BE2C (cell line): ENCODE measurements at regions not wholly inside any gene's neighbourhood (a gene's known extent, or its start where the extent isn't known, plus 50 kb on each side); places are given as distances from the start of the nearest gene placed in this dataset.
A peak's percentile ranks its signal among the peaks of the same experiment; 100 is the strongest.

Experiments used
- DNase-seq: peaks from one replicate; pipeline ENCODE4 v3.0.0-alpha.2; 2020
- H3K27me3 ChIP-seq: fragments of 250-450 bp; sonication (Bioruptor Pico); 2 replicates; pipeline ENCODE4 v1.5.1; 2020; ENCODE audit warnings: mild to moderate bottlenecking
- H3K36me3 ChIP-seq: fragments of 250-450 bp; sonication (Bioruptor Pico); 2 replicates; pipeline ENCODE4 v1.5.1; 2020; ENCODE audit warnings: mild to moderate bottlenecking
- H3K4me1 ChIP-seq: fragments of 250-450 bp; sonication (Bioruptor Pico); 2 replicates; pipeline ENCODE4 v1.5.1; 2020
- H3K4me3 ChIP-seq: 2 replicates; pipeline ENCODE4 v1.5.1; 2011; ENCODE audit warnings: low read depth, low read length
- H3K9me3 ChIP-seq: fragments of 250-450 bp; sonication (Bioruptor Pico); 2 replicates; pipeline ENCODE4 v1.5.1; 2020
- TF ChIP-seq, protein P1 (sequence below): IDR thresholded peaks from 2 replicates; pipeline ENCODE4 v1.5.1; 2012; ENCODE audit warnings: mild to moderate bottlenecking, low read depth, low read length

DNA sequence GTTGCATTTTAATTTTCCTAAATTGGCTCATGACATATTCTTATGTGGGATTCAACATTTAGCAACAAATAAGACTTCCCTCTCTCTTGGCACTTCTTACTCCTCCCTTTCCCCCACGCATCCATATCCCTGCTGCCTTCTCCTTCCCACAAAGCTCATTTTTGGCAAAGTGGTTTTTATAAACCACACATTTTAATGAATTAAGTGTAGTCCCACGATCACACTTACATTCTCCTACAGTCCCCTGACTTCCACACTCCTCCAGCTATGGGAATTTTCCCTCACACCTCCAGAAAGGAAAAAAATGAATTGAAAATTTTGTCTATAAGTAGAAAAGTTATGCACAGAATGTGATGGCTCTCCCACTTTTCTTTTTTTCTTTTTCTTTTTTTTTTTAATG is 345.0 kb downstream of the CD83 start:
- DNase-seq, result no peak
- Histone ChIP-seq H3K27me3 (0 out of 2 replicates have a peak, but pooled peaks cover 3% of the 10 kb centered on the region), H3K36me3 (no peaks in the 10 kb centered on the region), H3K4me1 (no peaks in the 10 kb centered on the region), H3K4me3 (no peak overlapping the region), H3K9me3 (no peaks in the 10 kb centered on the region)
- TF ChIP-seq, protein P1, sequence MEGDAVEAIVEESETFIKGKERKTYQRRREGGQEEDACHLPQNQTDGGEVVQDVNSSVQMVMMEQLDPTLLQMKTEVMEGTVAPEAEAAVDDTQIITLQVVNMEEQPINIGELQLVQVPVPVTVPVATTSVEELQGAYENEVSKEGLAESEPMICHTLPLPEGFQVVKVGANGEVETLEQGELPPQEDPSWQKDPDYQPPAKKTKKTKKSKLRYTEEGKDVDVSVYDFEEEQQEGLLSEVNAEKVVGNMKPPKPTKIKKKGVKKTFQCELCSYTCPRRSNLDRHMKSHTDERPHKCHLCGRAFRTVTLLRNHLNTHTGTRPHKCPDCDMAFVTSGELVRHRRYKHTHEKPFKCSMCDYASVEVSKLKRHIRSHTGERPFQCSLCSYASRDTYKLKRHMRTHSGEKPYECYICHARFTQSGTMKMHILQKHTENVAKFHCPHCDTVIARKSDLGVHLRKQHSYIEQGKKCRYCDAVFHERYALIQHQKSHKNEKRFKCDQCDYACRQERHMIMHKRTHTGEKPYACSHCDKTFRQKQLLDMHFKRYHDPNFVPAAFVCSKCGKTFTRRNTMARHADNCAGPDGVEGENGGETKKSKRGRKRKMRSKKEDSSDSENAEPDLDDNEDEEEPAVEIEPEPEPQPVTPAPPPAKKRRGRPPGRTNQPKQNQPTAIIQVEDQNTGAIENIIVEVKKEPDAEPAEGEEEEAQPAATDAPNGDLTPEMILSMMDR, result no peak

DNA sequence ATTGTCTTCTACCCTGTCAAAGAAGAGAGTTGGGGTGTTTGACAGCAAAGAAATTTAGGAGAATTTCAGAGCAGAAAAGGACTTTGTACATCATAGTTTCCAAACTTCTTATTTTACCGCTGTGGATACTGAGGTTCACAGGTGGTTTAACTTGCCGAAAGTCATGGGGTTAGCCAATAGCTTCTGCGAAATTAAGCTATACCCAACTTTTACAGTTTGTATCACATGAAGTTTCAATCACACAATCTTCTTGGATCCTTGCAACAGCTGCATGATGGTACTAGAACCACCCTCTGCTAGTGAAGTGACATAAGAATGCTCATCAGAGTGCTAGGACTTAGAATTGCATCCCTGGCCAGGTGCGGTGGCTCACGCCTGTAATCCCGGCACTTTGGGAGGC is 345.5 kb downstream of the CD83 start:
- H3K4me3 ChIP-seq, result no peak overlapping the region
- H3K36me3 ChIP-seq, result no peaks in the 10 kb centered on the region
- no peaks in the 10 kb centered on the region for H3K4me1 ChIP-seq
- H3K27me3 ChIP-seq, result 0 out of 2 replicates have a peak, but pooled peaks cover 3% of the 10 kb centered on the region
- H3K9me3 ChIP-seq, result no peaks in the 10 kb centered on the region
- no peak for DNase-seq
- TF ChIP-seq, protein P1, result no peak

DNA sequence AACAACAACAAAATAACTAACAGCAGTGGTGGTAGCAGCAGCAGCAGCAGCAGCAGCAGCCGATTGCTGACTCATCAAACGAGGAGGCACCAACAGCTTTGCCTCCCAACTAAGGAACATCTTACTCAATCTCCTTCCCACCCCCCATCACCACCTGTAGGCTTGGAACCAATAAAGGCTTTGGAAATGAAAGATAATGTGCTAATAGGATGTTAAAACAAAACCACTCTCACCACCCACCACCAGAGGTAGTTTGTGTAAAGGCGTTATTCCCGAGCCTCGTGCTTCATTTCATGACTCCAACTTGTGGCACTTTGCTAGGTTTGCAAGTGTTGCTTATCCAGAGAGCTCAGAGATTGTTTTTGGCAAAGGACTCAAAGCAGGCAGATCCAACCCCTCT is 346.5 kb downstream of the CD83 start:
- TF ChIP-seq, protein P1, result 0 out of 2 replicates have a peak, but pooled peaks have one; percentile 7
- Histone ChIP-seq H3K27me3 (no peaks in the 10 kb centered on the region), H3K4me1 (no peaks in the 10 kb centered on the region), H3K9me3 (no peaks in the 10 kb centered on the region), H3K36me3 (no peaks in the 10 kb centered on the region), H3K4me3 (no peak overlapping the region)
- DNase-seq, result no peak

DNA sequence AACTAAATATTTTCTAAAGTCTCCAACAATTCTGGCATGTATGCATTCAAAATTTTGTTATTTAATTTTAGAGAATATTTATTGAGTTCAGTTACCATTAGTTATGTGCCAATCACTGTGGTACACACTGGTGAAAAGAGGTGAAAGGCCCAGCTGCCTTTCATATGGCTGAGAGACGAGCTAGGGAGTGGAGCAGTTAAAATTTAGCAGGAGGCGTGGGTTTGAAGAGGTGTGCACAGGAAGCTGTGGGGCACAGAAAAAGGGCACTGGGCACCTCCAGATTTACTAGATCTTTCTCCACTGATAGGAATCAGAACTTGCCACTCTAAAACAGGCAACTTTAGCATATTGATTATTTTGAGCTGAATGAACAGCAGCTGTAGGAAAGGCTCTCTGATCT is 347.1 kb downstream of the CD83 start:
- TF ChIP-seq, protein P1, result no peak
- Histone ChIP-seq H3K9me3 (no peaks in the 10 kb centered on the region), H3K27me3 (no peaks in the 10 kb centered on the region), H3K4me3 (no peak overlapping the region), H3K36me3 (no peaks in the 10 kb centered on the region), H3K4me1 (no peaks in the 10 kb centered on the region)
- no peak for DNase-seq

DNA sequence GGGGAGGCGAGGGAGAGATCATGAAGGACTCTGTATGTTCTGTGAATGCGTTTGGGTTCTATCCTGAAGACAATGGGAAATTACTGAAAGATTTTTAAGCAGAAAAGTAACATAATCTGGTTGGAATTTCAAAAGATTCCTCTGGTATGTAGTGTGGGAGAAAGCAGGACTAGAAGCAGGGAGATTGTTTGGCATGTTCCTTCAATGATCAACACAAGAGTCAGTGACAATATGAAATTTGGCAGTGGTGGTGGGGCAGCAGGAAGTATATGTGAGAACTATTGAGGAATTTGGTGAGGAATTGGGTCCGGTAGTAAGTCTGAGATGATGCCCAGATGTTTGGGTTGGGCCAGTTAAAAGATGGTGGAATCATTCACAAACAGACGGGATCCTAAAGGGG is 348.7 kb downstream of the CD83 start:
- H3K27me3 ChIP-seq, result no peaks in the 10 kb centered on the region
- no peak for DNase-seq
- H3K4me3 ChIP-seq, result no peak overlapping the region
- H3K36me3 ChIP-seq, result no peaks in the 10 kb centered on the region
- no peaks in the 10 kb centered on the region for H3K4me1 ChIP-seq
- H3K9me3 ChIP-seq, result no peaks in the 10 kb centered on the region
- TF ChIP-seq, protein P1, result no peak

DNA sequence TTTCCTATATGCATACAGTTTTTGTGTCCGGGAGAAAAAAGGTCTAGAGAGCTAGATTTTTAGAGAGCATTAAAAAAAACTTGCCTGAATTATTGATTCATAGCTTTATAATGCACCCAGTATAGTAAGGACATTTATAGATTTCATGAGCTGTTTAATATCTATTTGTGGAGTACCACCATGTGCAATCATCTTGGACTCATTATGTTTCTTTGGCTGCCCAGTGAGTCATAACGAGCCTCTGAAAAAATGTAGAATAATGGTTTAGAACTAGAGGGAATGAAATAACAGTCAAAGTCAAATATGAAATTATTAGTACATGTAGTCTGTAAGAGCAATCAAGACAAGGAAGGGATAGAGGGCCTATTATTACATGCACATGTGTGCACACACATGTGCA is 350.0 kb downstream of the CD83 start:
- TF ChIP-seq, protein P1, result no peak
- no peaks in the 10 kb centered on the region for H3K9me3 ChIP-seq
- no peaks in the 10 kb centered on the region for H3K36me3 ChIP-seq
- H3K4me1 ChIP-seq, result no peaks in the 10 kb centered on the region
- no peak overlapping the region for H3K4me3 ChIP-seq
- no peaks in the 10 kb centered on the region for H3K27me3 ChIP-seq
- DNase-seq, result no peak
